WERI-Rb-1 (cell line): ENCODE measurements at regions not wholly inside any gene's neighbourhood (a gene's known extent, or its start where the extent isn't known, plus 50 kb on each side); places are given as distances from the start of the nearest gene placed in this dataset.

ENCODE experiments used
- DNase-seq: peaks from one replicate; pipeline ENCODE4 v3.0.0-alpha.2; 2020
- H3K27ac ChIP-seq: fragments of 250-450 bp; sonication (Bioruptor Pico); 2 replicates; pipeline ENCODE4 v1.5.1; 2020; ENCODE audit warnings: mild to moderate bottlenecking, moderate library complexity
- H3K27me3 ChIP-seq: fragments of 250-450 bp; sonication (Bioruptor Pico); 2 replicates; pipeline ENCODE4 v1.5.1; 2021; ENCODE audit warnings: mild to moderate bottlenecking, low read depth, moderate library complexity; ENCODE audit not compliant: insufficient read depth, severe bottlenecking
- H3K36me3 ChIP-seq: fragments of 250-450 bp; sonication (Bioruptor Pico); 2 replicates; pipeline ENCODE4 v1.5.1; 2020; ENCODE audit warnings: mild to moderate bottlenecking, moderate library complexity
- H3K4me3 ChIP-seq: 2 replicates; pipeline ENCODE4 v1.5.1; 2011; ENCODE audit warnings: low read depth, mild to moderate bottlenecking, control low read depth, low read length
- H3K9me3 ChIP-seq: fragments of 250-450 bp; sonication (Bioruptor Pico); 2 replicates; pipeline ENCODE4 v1.5.1; 2021; ENCODE audit warnings: mild to moderate bottlenecking, moderate library complexity; ENCODE audit not compliant: severe bottlenecking
- CTCF ChIP-seq: IDR thresholded peaks from 2 replicates; pipeline ENCODE4 v1.5.1; 2011; ENCODE audit warnings: low read depth, mild to moderate bottlenecking, control low read depth, inconsistent platforms, low read length

- H3K9me3 ChIP-seq = no peaks in the 10 kb centered on the region
- no peak overlapping the region for H3K4me3 ChIP-seq
- DNase-seq = no peak
- no peak for TF ChIP-seq CTCF
- no peak overlapping the region for H3K27ac ChIP-seq
- no peaks in the 10 kb centered on the region for H3K36me3 ChIP-seq
- H3K27me3 ChIP-seq = no peaks in the 10 kb centered on the region
These were observed 268.8 kb downstream of the CENPW start for GRCh38 chr6:126608681-126609080.

GRCh38 chr6:126614642-126615504 is 275.0 kb downstream of the CENPW start:
- no peak for DNase-seq
- H3K9me3 ChIP-seq = no peaks in the 10 kb centered on the region
- H3K27me3 ChIP-seq = no peaks in the 10 kb centered on the region
- H3K4me3 ChIP-seq = no peak overlapping the region
- no peak for TF ChIP-seq CTCF
- no peaks in the 10 kb centered on the region for H3K36me3 ChIP-seq
- H3K27ac ChIP-seq = no peak overlapping the region

- Histone ChIP-seq H3K9me3 (no peaks in the 10 kb centered on the region), H3K27ac (no peak overlapping the region), H3K4me3 (no peak overlapping the region), H3K27me3 (no peaks in the 10 kb centered on the region), H3K36me3 (no peaks in the 10 kb centered on the region)
- no peak for DNase-seq
- TF ChIP-seq CTCF = no peak
These were observed 277.0 kb downstream of the CENPW start for GRCh38 chr6:126616866-126617265.

GRCh38 chr6:126618639-126619343 is 278.9 kb downstream of the CENPW start:
- H3K27ac ChIP-seq = no peak overlapping the region
- no peak for TF ChIP-seq CTCF
- DNase-seq = no peak

GRCh38 chr6:126620719-126621118 is 280.8 kb downstream of the CENPW start:
- H3K9me3 ChIP-seq = no peaks in the 10 kb centered on the region
- no peak for DNase-seq
- no peak overlapping the region for H3K4me3 ChIP-seq
- TF ChIP-seq CTCF = no peak
- no peaks in the 10 kb centered on the region for H3K27me3 ChIP-seq
- no peak overlapping the region for H3K27ac ChIP-seq
- no peaks in the 10 kb centered on the region for H3K36me3 ChIP-seq

More at GRCh38 chr6:126618639-126619343, 278.9 kb downstream of the CENPW start:
- Histone ChIP-seq H3K4me3 (no peak overlapping the region), H3K36me3 (no peaks in the 10 kb centered on the region), H3K9me3 (no peaks in the 10 kb centered on the region), H3K27me3 (no peaks in the 10 kb centered on the region)
